Spleen (tissue), 11 donors: ENCODE measurements at regions not wholly inside any gene's neighbourhood (a gene's known extent, or its start where the extent isn't known, plus 50 kb on each side); places are given as distances from the start of the nearest gene placed in this dataset.

Source experiments
- DNase-seq: peaks from one replicate; pipeline ENCODE4 v3.0.0-alpha.2; 2020
- H3K27ac ChIP-seq, 8 donors: fragments of 200-600 bp; sonication (generic) in 7 of 8; 1 replicate in 4 of 8; 2 replicates in 4 of 8; pipeline versions ENCODE4 v1.5.0 to v1.8.0; 2016 to 2021; ENCODE audit warnings: inconsistent platforms in 4 of 8, mild to moderate bottlenecking in 4 of 8, moderate library complexity in 1 of 8
- H3K27me3 ChIP-seq, 7 donors: fragments of 200-600 bp; sonication (generic) in 6 of 7; replicated peaks in 1 of 7; 1 replicate in 4 of 7; 2 replicates in 3 of 7; pipeline versions ENCODE4 v1.5.0 to v1.8.0; 2016 to 2021; ENCODE audit warnings: inconsistent platforms in 3 of 7, mild to moderate bottlenecking in 1 of 7
- H3K36me3 ChIP-seq, 6 donors: fragments of 200-600 bp; sonication (generic) in 5 of 6; 1 replicate in 4 of 6; 2 replicates in 2 of 6; pipeline versions ENCODE4 v1.5.0 to v1.8.0; 2016 to 2021; ENCODE audit warnings: inconsistent platforms in 2 of 6
- H3K4me1 ChIP-seq, 6 donors: fragments of 200-600 bp; sonication (generic) in 5 of 6; 1 replicate in 3 of 6; 2 replicates in 3 of 6; pipeline versions ENCODE4 v1.5.0 to v1.8.0; 2016 to 2021; ENCODE audit warnings: inconsistent platforms in 3 of 6
- H3K4me3 ChIP-seq, 8 donors: fragments of 200-600 bp; sonication (generic) in 7 of 8; 1 replicate in 4 of 8; 2 replicates in 4 of 8; pipeline versions ENCODE4 v1.5.0 to v1.8.0; 2016 to 2021; ENCODE audit warnings: inconsistent platforms in 4 of 8, mild to moderate bottlenecking in 4 of 8, moderate library complexity in 2 of 8
- H3K9me3 ChIP-seq, 8 donors: fragments of 200-600 bp; sonication (generic) in 7 of 8; 1 replicate in 4 of 8; 2 replicates in 4 of 8; pipeline versions ENCODE4 v1.5.0 to v1.8.0; 2016 to 2021; ENCODE audit warnings: inconsistent platforms in 4 of 8
- POLR2A ChIP-seq, 3 donors: fragments of 450-650 bp; IDR thresholded peaks; one replicate each; pipeline ENCODE4 v1.5.1; 2017; ENCODE audit warnings: antibody characterized with exemption in 3 of 3, mild to moderate bottlenecking in 1 of 3
- POLR2AphosphoS5 ChIP-seq, 3 donors: sonication (generic); formaldehyde crosslinking; IDR thresholded peaks; one replicate each; pipeline ENCODE4 v1.5.1; 2017; ENCODE audit warnings: antibody characterized with exemption in 3 of 3
- WGBS, 5 donors: extraction: QIAGEN DNeasy Blood & Tissue Kit in 3 of 5; methylation state at CpG; one replicate each; pipeline versions ENCODE4 v1.1.5 to v1.1.7; 2013 to 2018; 5-methylcytosine and 5-hydroxymethylcytosine counted together
- intact Hi-C: fragments of 100-400 bp; cut with DNase I; formaldehyde crosslinking; loops from one replicate; pipeline ENCODE4 v1.15.0; 2023; ENCODE audit warnings: low total_unique reads
- TF ChIP-seq, protein P1 (sequence below), 11 experiments: fragments of 200-600 bp in 7 of 11; fragments of 450-650 bp in 4 of 11; sonication (generic) in 4 of 11; IDR thresholded peaks in 8 of 11; conservative IDR thresholded peaks in 3 of 11; 1 replicate in 7 of 11; 2 replicates in 4 of 11; pipeline versions ENCODE4 v1.4.0 to v1.8.0; 2016 to 2021; ENCODE audit warnings: antibody characterized with exemption in 11 of 11, inconsistent platforms in 4 of 11, mild to moderate bottlenecking in 1 of 11
- donor health status: healthy with polysubstance abuse.
- donor health status: DM: no; HTN: no; CAD: no; lungs with moderate emphysema.
- donor health status: DM: no; HTN: no; CAD: no.
- donor health status: Bipolar disorder and iron deficiency.
- donor health status: healthy.
- donor health status: DM: no; HTN: no; CAD: no.
- donor health status: DM: yes; HTN: yes; CAD: no.

- TF ChIP-seq POLR2A (IDR thresholded peaks at IDR 0.05) = no peak
- TF ChIP-seq, protein P1, sequence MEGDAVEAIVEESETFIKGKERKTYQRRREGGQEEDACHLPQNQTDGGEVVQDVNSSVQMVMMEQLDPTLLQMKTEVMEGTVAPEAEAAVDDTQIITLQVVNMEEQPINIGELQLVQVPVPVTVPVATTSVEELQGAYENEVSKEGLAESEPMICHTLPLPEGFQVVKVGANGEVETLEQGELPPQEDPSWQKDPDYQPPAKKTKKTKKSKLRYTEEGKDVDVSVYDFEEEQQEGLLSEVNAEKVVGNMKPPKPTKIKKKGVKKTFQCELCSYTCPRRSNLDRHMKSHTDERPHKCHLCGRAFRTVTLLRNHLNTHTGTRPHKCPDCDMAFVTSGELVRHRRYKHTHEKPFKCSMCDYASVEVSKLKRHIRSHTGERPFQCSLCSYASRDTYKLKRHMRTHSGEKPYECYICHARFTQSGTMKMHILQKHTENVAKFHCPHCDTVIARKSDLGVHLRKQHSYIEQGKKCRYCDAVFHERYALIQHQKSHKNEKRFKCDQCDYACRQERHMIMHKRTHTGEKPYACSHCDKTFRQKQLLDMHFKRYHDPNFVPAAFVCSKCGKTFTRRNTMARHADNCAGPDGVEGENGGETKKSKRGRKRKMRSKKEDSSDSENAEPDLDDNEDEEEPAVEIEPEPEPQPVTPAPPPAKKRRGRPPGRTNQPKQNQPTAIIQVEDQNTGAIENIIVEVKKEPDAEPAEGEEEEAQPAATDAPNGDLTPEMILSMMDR (IDR thresholded peaks at IDR 0.05 in 8 of 11, conservative IDR thresholded peaks at IDR 0.05 in 3 of 11) = no peak
These were observed 587.0 kb downstream of the NPHP4 start for GRCh38 chr1:5405263-5405662.

DNA sequence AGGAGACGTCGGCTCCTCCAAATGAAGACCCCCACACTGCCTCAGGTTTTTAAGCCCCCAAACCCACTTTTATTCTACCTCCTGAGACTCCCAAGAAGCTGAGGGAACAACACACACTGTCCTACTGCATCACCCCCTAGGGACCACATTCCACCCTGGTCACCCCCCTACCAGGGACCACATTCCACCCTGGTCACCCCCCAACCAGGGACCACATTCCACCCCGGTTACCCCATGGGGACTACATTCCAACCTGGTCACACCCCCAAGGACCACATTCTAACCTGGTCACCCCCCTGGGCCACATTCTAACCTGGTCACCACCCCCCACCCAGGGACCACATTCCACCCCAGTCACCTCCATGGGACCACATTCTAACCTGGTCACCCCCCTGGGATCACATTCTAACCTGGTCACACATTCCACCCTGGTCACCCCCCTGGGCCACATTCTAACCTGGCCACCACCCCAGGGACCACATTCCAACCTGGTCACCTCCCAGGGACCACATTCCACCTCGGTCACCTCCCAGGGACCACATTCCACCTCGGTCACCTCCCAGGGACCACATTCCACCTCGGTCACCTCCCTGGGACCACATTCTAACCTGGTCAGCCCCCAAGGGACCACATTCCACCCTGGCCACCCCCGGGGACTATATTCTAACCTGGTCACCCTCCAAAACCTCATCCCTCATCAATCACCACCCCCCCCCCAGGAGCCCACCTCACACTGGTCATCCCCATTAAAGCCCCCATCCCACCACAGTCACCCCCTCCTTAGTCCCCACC is 587.6 kb downstream of the NPHP4 start:
- DNase-seq = no peak
- Histone ChIP-seq H3K27me3 (peaks cover 0 to 5% (median 0%) of the 10 kb centered on the region in 7 donors), H3K36me3 (no peaks in the 10 kb centered on the region), H3K4me1 (no peaks in the 10 kb centered on the region), H3K4me3 (no peak overlapping the region), H3K27ac (no peak overlapping the region), H3K9me3 (peaks cover 0 to 11% (median 0%) of the 10 kb centered on the region in 8 donors)
- no peak for TF ChIP-seq POLR2AphosphoS5 (IDR thresholded peaks at IDR 0.05)
- TF ChIP-seq, protein P1 (IDR thresholded peaks at IDR 0.05 in 8 of 11, conservative IDR thresholded peaks at IDR 0.05 in 3 of 11) = no peak
- no peak for TF ChIP-seq POLR2A (IDR thresholded peaks at IDR 0.05)
- intact Hi-C loops = no loop called here
- 75 to 88% (median 84%) methylated on average over 7 of the region's 7 CpGs for WGBS, 5 donors

More at GRCh38 chr1:5405263-5405662, 587.0 kb downstream of the NPHP4 start:
- Histone ChIP-seq H3K27ac (no peak overlapping the region), H3K36me3 (no peaks in the 10 kb centered on the region), H3K9me3 (peaks cover 0 to 11% (median 0%) of the 10 kb centered on the region in 8 donors), H3K4me3 (no peak overlapping the region), H3K27me3 (peaks cover 0 to 5% (median 0%) of the 10 kb centered on the region in 7 donors), H3K4me1 (no peaks in the 10 kb centered on the region)
- intact Hi-C loops = no loop called here
- DNase-seq = no peak
- 75 to 86% (median 80%) methylated on average over 3 of the region's 3 CpGs for WGBS, 5 donors

- no peak overlapping the region for H3K27ac ChIP-seq
- H3K36me3 ChIP-seq = no peaks in the 10 kb centered on the region
- no peaks in the 10 kb centered on the region for H3K4me1 ChIP-seq
- intact Hi-C loops = no loop called here
- peaks cover 0 to 7% (median 0%) of the 10 kb centered on the region in 8 donors for H3K9me3 ChIP-seq
- TF ChIP-seq, protein P1 (IDR thresholded peaks at IDR 0.05 in 8 of 11, conservative IDR thresholded peaks at IDR 0.05 in 3 of 11) = no peak
- TF ChIP-seq POLR2AphosphoS5 (IDR thresholded peaks at IDR 0.05) (no peak), POLR2A (IDR thresholded peaks at IDR 0.05) (no peak)
- 78 to 100% (median 88%) methylated on average over 2 to 5 of the region's 5 CpGs for WGBS, 5 donors
- no peak for DNase-seq
- no peak overlapping the region for H3K4me3 ChIP-seq
- peaks cover 0 to 5% (median 0%) of the 10 kb centered on the region in 7 donors for H3K27me3 ChIP-seq
These were observed 588.3 kb downstream of the NPHP4 start for GRCh38 chr1:5403935-5404334.

DNA sequence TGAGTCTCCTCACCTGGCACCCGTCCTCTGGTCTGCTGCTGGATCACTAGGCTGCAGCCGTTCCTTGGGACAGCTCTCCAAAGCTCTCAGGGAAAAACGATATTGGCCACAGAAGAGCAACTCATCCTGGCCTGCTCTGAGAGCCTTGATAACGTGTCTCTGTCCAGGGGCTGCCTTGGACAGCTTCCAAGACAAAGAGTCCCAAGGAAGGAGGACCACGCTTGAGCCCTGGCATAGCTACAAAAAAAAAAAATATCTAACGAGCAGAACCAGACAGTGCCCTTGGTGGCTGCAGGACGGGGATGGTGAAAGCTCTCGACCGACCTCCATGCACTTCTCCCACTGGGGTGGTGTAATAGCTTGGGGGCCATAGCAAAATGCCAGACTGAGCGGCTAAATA is 589.6 kb downstream of the NPHP4 start:
- no peak for DNase-seq
- Histone ChIP-seq H3K27ac (no peak overlapping the region), H3K9me3 (no peaks in the 10 kb centered on the region), H3K4me3 (no peak overlapping the region), H3K4me1 (no peaks in the 10 kb centered on the region), H3K36me3 (no peaks in the 10 kb centered on the region), H3K27me3 (peaks cover 0 to 5% (median 0%) of the 10 kb centered on the region in 7 donors)
- no peak for TF ChIP-seq POLR2A (IDR thresholded peaks at IDR 0.05)
- TF ChIP-seq, protein P1 (IDR thresholded peaks at IDR 0.05 in 8 of 11, conservative IDR thresholded peaks at IDR 0.05 in 3 of 11) = no peak
- no peak for TF ChIP-seq POLR2AphosphoS5 (IDR thresholded peaks at IDR 0.05)
- intact Hi-C loops = no loop called here
- 69 to 88% (median 76%) methylated on average over 10 of the region's 10 CpGs for WGBS, 5 donors
